ENCODE measurements at regions not wholly inside any gene's neighbourhood (a gene's known extent, or its start where the extent isn't known, plus 50 kb on each side); places are given as distances from the start of the nearest gene placed in this dataset.

DNA sequence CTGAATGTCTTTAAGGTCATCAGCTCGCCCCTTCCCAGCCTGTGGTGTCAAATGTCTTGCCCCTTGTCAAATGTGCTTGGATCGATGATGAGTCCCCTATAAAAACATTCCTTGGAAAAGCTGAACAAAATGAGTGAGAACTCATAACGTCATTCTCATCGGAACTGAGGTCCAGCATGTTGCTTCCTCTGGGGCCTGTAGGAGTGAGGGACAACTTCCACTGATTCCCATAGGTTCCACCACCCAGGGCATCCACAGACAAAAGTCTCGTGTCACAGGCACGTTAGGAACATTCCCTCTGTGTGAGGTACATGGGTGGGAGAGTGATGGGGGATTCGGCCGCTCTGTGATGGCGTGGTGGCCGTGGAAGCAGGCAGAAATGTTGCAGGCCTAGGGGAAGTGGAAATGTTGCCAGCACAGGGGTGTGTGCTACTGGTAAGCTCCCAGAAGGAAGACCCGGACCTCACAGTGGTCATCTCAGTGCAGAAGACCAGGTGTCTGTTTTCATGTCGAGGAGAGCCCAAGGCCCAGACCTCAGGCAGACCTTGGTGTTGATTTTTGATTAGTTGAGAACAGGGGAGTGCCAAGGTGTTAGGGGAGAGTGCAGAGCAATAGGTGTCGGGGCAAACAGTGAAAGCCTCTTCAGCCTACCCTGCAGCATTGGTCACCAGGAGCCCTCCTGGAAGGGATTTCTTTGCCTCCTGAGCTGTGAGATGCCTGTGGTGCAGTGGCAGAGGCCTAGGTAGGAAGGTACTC, 96.8 kb downstream of the SNRPN start:
- FAIRE-seq = no peak
- no peak for DNase-seq (ENCODE audit: insufficient read length)
- TF ChIP-seq TAF1 (IDR thresholded peaks at IDR 0.05; ENCODE audit: borderline replicate concordance, low read depth, low read length) = no peak
- TF ChIP-seq POLR2AphosphoS5 (IDR thresholded peaks at IDR 0.05; ENCODE audit: low read depth, low read length) = no peak
- TF ChIP-seq POLR2A (IDR thresholded peaks at IDR 0.05; ENCODE audit: low read depth, low read length) = no peak

GRCh38 chr15:25052191-25052999, 97.6 kb downstream of the SNRPN start:
- TF ChIP-seq POLR2AphosphoS5 (IDR thresholded peaks at IDR 0.05; ENCODE audit: low read depth, low read length) (no peak), TAF1 (IDR thresholded peaks at IDR 0.05; ENCODE audit: borderline replicate concordance, low read depth, low read length) (no peak), POLR2A (IDR thresholded peaks at IDR 0.05; ENCODE audit: low read depth, low read length) (no peak)
- FAIRE-seq = no peak
- no peak for DNase-seq (ENCODE audit: insufficient read length)

- FAIRE-seq (no peak), DNase-seq (ENCODE audit: insufficient read length) (no peak)
- TF ChIP-seq POLR2A (IDR thresholded peaks at IDR 0.05; ENCODE audit: low read depth, low read length) = no peak
- TF ChIP-seq POLR2AphosphoS5 (IDR thresholded peaks at IDR 0.05; ENCODE audit: low read depth, low read length) = no peak
- no peak for TF ChIP-seq TAF1 (IDR thresholded peaks at IDR 0.05; ENCODE audit: borderline replicate concordance, low read depth, low read length)
Measured at GRCh38 chr15:25053000-25053815, 98.4 kb downstream of the SNRPN start.

DNA sequence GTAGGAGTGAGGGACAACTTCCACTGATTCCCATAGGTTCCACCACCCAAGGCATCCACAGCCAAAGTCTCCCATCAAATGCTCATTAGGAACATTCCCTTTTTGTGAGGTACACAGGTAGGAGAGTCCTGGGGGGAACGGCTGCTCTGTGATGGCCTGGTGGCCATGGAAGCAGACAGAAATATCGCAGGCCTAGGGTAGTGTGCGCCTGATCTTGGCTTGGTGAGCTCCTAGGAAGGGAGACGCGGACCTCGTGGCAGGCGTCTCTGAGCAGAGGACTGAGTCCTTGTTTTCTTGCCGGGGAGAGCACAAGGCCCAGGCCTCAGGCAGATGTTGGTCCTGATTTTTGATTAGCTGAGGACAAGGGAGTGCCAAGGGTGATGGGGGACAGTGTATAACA, 99.5 kb downstream of the SNRPN start:
- TF ChIP-seq POLR2AphosphoS5 (IDR thresholded peaks at IDR 0.05; ENCODE audit: low read depth, low read length) = no peak
- TF ChIP-seq POLR2A (IDR thresholded peaks at IDR 0.05; ENCODE audit: low read depth, low read length) = no peak
- no peak for TF ChIP-seq TAF1 (IDR thresholded peaks at IDR 0.05; ENCODE audit: borderline replicate concordance, low read depth, low read length)
- no peak for FAIRE-seq
- DNase-seq (ENCODE audit: insufficient read length) = no peak

DNA sequence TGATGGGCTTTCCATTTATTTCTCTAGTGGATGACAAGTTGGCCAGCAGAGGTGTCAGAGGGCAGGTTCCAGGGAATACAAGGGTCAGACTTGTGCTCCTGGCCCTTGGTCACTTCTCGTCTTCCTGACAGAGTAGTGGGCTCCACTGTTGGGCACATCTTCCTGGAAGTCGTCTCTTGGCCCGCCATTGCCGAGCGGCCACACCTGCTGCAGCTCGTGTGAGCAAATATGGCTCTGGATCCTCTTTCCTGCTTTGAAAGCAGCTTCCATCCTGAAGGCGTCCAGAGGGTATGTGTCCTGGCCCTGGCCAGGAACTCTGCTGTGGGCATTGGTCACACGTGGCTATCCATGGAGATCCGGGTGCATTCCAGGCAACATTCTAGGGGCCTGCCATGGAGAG, 100.2 kb downstream of the SNRPN start:
- no peak for DNase-seq (ENCODE audit: insufficient read length)
- no peak for FAIRE-seq
- TF ChIP-seq POLR2A (IDR thresholded peaks at IDR 0.05; ENCODE audit: low read depth, low read length) = no peak
- TF ChIP-seq POLR2AphosphoS5 (IDR thresholded peaks at IDR 0.05; ENCODE audit: low read depth, low read length) = no peak
- TF ChIP-seq TAF1 (IDR thresholded peaks at IDR 0.05; ENCODE audit: borderline replicate concordance, low read depth, low read length) = no peak

DNA sequence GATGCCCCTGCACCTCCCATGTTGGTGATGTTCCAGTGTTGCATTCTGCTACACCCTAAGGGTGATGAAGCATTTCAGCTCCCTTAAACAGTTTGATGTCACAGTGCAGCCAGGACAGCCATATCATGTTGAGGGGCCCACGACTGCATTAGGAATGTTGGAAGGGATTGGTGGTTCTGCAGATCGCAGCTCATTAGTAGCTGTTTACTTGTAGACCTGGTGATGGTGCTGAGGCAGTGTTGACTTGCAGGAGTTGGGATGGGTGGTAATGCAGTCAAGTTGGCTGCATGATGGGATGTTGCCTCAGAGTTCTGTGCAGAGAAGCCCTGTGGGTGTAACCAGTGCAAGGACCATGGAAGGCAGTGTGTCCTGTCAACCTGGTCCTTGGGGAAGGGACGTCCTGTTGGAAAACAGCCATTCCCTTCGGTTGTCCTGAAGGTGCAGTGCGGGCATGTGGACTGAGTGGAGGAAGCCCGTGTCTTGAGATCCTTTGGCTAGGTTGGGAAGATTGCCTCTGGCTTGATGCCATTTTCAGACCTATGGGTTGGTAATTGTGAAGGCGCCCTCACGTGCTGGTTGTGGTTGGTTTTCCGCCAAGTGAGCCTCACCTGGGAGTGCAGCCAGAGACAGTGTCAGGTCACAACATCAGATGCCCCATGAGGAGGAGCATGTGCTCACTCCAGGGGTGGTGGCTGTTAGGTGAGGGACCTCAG, 100.7 kb downstream of the SNRPN start:
- FAIRE-seq (no peak), DNase-seq (ENCODE audit: insufficient read length) (no peak)
- no peak for TF ChIP-seq POLR2A (IDR thresholded peaks at IDR 0.05; ENCODE audit: low read depth, low read length)
- TF ChIP-seq TAF1 (IDR thresholded peaks at IDR 0.05; ENCODE audit: borderline replicate concordance, low read depth, low read length) = no peak
- TF ChIP-seq POLR2AphosphoS5 (IDR thresholded peaks at IDR 0.05; ENCODE audit: low read depth, low read length) = no peak

DNA sequence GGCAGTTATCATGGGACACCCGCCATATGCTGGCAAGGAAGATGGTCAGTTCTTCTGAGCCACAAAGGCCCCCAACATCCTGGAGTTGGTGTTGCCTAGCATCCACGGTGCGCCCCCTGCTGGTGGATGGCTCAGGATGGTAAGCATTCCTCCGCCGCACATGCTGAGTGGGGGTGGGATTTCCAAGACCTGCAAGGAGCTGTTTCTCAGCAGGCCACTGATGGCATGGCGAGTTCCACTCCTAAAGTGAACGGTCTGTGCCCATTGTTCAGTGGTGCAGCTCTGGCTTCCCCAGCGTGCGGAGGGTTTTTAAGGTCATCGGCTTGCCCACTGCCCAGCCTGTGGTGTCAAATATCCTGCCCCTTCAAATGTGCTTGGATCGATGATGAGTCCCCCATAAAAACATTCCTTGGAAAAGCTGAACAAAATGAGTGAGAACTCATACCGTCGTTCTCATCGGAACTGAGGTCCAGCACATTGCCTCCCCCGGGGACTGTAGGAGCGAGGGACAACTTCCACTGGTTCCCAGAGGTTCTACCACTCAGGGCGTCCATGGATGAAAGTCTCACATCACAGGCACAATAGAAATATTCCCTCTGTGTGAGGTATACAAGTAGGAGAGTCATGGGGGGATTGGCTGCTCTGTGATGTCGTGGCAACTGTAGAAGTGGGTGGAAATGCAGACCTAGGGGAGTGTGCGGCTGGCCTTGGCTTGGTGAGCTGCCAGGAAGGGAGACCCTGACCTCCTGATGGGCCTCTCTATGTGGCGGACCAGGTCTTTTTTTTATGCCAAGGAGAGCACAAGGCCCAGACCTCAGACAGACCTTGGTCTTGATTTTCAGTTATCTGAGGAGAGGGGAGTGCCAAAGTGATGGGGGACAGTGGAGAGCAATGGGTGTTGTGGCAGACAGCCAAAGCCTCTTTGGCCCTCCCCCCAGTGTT, 102.0 kb downstream of the SNRPN start:
- FAIRE-seq = no peak
- TF ChIP-seq TAF1 (IDR thresholded peaks at IDR 0.05; ENCODE audit: borderline replicate concordance, low read depth, low read length) = no peak
- no peak for TF ChIP-seq POLR2AphosphoS5 (IDR thresholded peaks at IDR 0.05; ENCODE audit: low read depth, low read length)
- no peak for TF ChIP-seq POLR2A (IDR thresholded peaks at IDR 0.05; ENCODE audit: low read depth, low read length)
- DNase-seq (ENCODE audit: insufficient read length) = no peak

- TF ChIP-seq POLR2A (IDR thresholded peaks at IDR 0.05; ENCODE audit: low read depth, low read length) (no peak), TAF1 (IDR thresholded peaks at IDR 0.05; ENCODE audit: borderline replicate concordance, low read depth, low read length) (no peak), POLR2AphosphoS5 (IDR thresholded peaks at IDR 0.05; ENCODE audit: low read depth, low read length) (no peak)
- FAIRE-seq (no peak), DNase-seq (ENCODE audit: insufficient read length) (no peak)
Measured at GRCh38 chr15:25057574-25057973, 102.8 kb downstream of the SNRPN start.

DNA sequence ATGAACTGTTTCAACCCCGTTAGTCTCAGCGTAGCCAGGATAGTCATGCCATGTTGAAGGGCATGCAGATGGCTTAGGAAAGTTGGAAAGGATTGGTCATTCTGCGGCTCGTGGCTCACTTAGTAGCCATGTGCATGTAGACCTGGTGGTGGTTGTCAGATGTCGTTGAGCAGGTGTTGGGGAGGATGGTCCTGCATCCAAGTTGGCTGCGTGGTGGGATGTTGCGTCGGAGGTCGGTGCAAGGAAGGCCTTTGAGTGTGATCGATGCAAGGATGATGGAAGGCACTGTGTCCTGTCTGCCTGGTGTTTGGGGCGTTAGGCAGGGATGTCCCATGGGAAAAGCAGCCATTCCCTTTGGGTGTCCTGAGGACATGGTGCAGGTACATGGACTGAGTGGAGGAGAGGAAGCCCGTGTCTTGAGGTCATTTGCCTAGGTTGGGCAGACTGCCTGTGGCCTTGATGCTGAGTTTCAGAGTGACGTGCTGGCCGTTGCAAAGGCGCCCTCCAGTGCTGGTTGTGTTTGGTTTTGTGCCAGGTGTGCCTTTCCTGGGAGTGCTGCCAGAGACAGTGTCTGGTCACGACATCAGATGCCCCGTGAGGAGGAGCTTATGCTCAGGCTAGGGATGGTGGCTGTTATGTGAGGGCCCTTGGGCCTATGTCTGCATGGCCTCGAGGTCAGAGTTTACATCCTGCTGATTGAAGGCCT, 103.4 kb downstream of the SNRPN start:
- TF ChIP-seq POLR2A (IDR thresholded peaks at IDR 0.05; ENCODE audit: low read depth, low read length) = no peak
- no peak for TF ChIP-seq POLR2AphosphoS5 (IDR thresholded peaks at IDR 0.05; ENCODE audit: low read depth, low read length)
- TF ChIP-seq TAF1 (IDR thresholded peaks at IDR 0.05; ENCODE audit: borderline replicate concordance, low read depth, low read length) = no peak
- DNase-seq (ENCODE audit: insufficient read length) (no peak), FAIRE-seq (no peak)
